GM12873 (cell line): ENCODE measurements at regions not wholly inside any gene's neighbourhood (a gene's known extent, or its start where the extent isn't known, plus 50 kb on each side); places are given as distances from the start of the nearest gene placed in this dataset.

ENCODE experiments used
- CTCF ChIP-seq: IDR thresholded peaks from 2 replicates; pipeline ENCODE4 v1.5.1; 2012; ENCODE audit warnings: low read depth, mild to moderate bottlenecking, moderate library complexity, low read length, control low read depth; ENCODE audit not compliant: insufficient read depth; ENCODE audit errors: missing control alignments

- no peak for TF ChIP-seq CTCF
Measured at GRCh38 chr6:149208134-149208601, 109.3 kb upstream of the TAB2 start.

DNA sequence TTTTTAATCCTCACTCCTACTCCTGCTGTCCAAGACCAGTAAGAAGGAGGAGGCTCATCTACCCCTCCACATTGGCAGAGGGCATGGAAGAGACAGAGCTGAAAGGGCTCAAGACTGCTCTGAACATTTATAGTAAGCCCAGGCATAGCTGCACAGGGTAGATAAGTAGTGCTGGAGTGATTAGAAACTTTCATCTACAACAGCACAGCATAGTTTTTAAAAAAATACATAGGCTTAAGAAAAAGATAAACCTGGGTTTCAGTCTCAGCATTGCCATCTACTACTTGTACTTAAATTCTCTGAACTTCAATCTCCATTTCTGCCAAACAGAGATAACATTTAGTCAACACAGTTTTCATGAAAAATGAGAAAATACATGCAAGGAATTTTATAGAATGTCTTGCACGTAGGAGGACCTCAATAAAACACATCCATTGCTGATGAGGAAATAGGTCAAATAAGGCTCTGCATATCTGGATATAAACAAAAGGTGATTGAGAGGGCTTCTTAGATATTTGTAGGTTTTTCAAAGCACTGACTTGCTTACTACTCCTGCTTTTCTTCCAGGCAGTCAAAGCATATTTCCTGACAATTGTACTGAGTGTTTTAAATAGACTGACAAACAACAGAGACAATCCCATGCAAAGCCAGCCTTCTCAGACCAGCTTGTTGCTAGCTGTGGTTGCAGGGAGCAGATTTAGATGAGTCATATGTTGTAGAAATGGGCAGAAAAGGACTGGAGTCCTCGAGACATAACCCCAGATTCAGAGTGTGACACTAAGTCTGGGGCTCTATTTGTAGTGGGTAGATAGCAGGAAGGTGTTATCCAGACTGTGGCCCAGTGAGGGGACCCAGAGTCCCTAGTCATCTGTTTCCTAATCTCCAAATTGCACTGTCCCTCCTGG is 107.4 kb upstream of the TAB2 start:
- TF ChIP-seq CTCF, result no peak

DNA sequence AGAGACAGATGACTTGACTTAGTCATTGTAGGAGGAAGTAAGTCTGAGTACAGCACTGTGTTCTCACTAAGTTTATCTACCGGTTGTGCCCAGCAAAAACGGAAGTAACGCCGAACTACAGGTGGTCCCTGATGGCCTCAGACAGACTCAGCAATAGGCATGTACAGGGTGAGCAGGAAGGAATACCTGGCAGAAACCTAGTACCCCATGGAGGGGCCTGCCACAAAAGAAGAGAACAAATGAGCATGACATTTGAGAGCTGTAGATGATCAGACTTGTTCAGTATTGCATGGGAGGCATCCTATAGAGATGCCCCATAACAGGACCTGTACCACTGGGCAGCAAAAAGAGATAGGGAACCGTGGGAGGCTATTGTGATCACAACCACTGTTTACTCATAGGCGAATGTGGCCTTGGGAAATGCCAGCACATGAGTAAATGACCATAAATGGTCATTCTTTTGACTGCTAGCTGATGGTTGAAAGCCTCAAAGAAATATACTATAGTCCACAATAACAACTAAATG is 106.4 kb upstream of the TAB2 start:
- no peak for TF ChIP-seq CTCF

- no peak for TF ChIP-seq CTCF
Measured at GRCh38 chr6:149212206-149212605, 105.3 kb upstream of the TAB2 start.

DNA sequence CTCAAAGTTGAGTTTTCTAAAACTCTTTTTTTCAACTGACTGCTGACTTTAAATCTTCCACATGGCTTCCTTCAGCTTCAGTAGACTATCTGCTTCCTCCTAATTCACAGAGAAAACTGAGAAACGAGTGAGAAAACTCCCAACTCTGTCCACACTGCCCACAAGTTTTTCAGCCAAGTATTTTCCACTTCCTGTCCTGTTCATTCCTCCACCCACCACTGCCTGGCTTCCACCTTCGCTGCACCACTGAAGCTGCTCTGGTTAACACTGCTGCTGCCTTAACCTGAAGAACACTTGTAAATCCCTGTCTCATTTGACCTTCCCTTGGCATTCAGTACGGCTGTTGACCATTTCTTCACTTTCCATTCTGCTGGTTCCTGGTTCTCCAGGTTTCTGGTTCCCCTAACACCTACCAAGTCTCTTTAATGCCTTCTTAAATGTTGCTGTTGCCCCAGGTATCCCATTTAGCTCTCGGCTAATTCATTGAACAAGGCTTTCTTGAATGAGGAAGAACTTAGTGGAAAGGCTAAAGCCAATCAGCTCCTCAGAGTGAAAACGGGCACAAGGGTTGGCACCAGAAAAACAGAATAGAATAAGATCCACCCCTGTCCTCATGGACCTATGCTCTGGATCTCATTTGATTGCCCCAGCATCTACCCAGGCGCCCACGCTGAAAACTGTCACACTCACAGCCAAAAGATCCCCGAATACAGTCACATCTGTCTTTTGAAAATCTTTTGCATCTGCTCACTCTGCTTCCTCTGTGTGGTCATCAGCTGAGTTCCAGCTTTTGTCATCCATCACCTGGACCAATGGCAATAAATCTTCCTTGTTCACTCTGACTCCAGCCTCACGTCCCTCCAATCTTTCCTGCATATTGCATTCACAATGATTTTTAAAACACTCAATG is 104.4 kb upstream of the TAB2 start:
- no peak for TF ChIP-seq CTCF

- TF ChIP-seq CTCF, result no peak
Measured at GRCh38 chr6:149213829-149214228, 103.7 kb upstream of the TAB2 start.

DNA sequence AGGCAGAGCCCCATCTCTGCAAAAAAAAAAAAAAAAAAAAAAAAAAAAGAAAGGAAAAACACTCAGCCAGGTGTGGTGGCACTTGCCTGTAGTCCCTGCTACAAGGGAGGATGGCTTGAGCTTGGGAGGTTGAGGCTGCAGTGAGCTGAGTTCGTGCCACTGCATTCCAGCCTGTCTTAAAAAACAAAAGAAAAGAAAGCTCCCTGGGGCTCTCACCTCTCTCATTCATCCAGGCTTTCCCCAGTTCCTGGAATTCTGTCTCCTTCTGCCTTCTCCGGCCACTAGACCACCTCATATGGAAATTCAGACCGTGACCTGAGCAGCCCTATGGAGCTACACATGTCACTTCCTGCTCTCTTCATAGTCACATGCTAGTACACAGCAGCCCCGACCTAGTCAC is 101.1 kb upstream of the TAB2 start:
- no peak for TF ChIP-seq CTCF
